Putamen (tissue), 1 donor: ENCODE measurements at regions not wholly inside any gene's neighbourhood (a gene's known extent, or its start where the extent isn't known, plus 50 kb on each side); places are given as distances from the start of the nearest gene placed in this dataset.

Experiments used
- DNase-seq: peaks from one replicate; pipeline ENCODE4 v3.0.0-alpha.2; 2016; ENCODE audit warnings: low spot score

GRCh38 chr16:5850632-5851392 is 753.2 kb upstream of the EEF2KMT start:
- no peak for DNase-seq

GRCh38 chr16:5845046-5845445 is 747.5 kb upstream of the EEF2KMT start:
- no peak for DNase-seq

- no peak for DNase-seq
Measured at GRCh38 chr16:5841974-5842373, 744.4 kb upstream of the EEF2KMT start.

- no peak for DNase-seq
Measured at GRCh38 chr16:5838725-5839124, 741.1 kb upstream of the EEF2KMT start.

GRCh38 chr16:5838071-5838470 is 740.5 kb upstream of the EEF2KMT start:
- peak; percentile 68 for DNase-seq

- peak; percentile 19 for DNase-seq
Measured at GRCh38 chr16:5837007-5837670, 739.5 kb upstream of the EEF2KMT start.

- no peak for DNase-seq
Measured at GRCh38 chr16:5835876-5836275, 738.3 kb upstream of the EEF2KMT start.

GRCh38 chr16:5826332-5826731 is 728.7 kb upstream of the EEF2KMT start:
- DNase-seq, result no peak

- no peak for DNase-seq
Measured at GRCh38 chr16:5820472-5820871, 722.9 kb upstream of the EEF2KMT start.

- no peak for DNase-seq
Measured at GRCh38 chr16:5815570-5816237, 718.1 kb upstream of the EEF2KMT start.

- DNase-seq, result no peak
Measured at GRCh38 chr16:5801396-5801795, 703.8 kb upstream of the EEF2KMT start.

- no peak for DNase-seq
Measured at GRCh38 chr16:5793556-5793955, 696.0 kb upstream of the EEF2KMT start.

GRCh38 chr16:5791011-5791657 is 693.5 kb upstream of the EEF2KMT start:
- DNase-seq, result no peak

GRCh38 chr16:5790512-5790911 is 692.9 kb upstream of the EEF2KMT start:
- no peak for DNase-seq

GRCh38 chr16:5789033-5789432 is 691.4 kb upstream of the EEF2KMT start:
- no peak for DNase-seq

- DNase-seq, result no peak
Measured at GRCh38 chr16:5781436-5781835, 683.8 kb upstream of the EEF2KMT start.

GRCh38 chr16:5776876-5777275 is 679.3 kb upstream of the EEF2KMT start:
- no peak for DNase-seq

- no peak for DNase-seq
Measured at GRCh38 chr16:5775916-5776315, 678.3 kb upstream of the EEF2KMT start.

GRCh38 chr16:5770118-5770517 is 672.5 kb upstream of the EEF2KMT start:
- no peak for DNase-seq

GRCh38 chr16:5769513-5769912 is 671.9 kb upstream of the EEF2KMT start:
- DNase-seq, result no peak

- no peak for DNase-seq
Measured at GRCh38 chr16:5768445-5768844, 670.9 kb upstream of the EEF2KMT start.

GRCh38 chr16:5763176-5763575 is 665.6 kb upstream of the EEF2KMT start:
- no peak for DNase-seq

- no peak for DNase-seq
Measured at GRCh38 chr16:5762362-5762761, 664.8 kb upstream of the EEF2KMT start.
